H1 (cell line): ENCODE measurements at regions not wholly inside any gene's neighbourhood (a gene's known extent, or its start where the extent isn't known, plus 50 kb on each side); places are given as distances from the start of the nearest gene placed in this dataset.

ENCODE experiments used
- CTCF ChIA-PET: fragments of 300-600 bp; sonication (Branson Sonifier 250); formaldehyde crosslinking; loops from one replicate; lab custom pipeline; 2021; ENCODE audit not compliant: partially characterized antibody; lab: Charles Lee
- POLR2A ChIA-PET: fragments of 300-600 bp; sonication (Branson Sonifier 250); formaldehyde crosslinking; loops from one replicate; lab custom pipeline; 2021; ENCODE audit warnings: inconsistent platforms; ENCODE audit not compliant: partially characterized antibody; lab: Charles Lee
- DNase-seq, 2 experiments: peaks; one replicate each; pipeline versions ENCODE4 v3.0.0 to v3.0.0-alpha.2; 2010 to 2022; ENCODE audit warnings: low spot score in 2 of 2, low read depth in 1 of 2, mixed read lengths in 1 of 2
- FAIRE-seq: peaks from 2 replicates; lab custom pipeline; 2011; peaks lifted over from hg19 to GRCh38; lab: Jason Lieb, UNC
- H2AFZ ChIP-seq: 2 replicates; pipeline ENCODE4 v1.8.1; 2012; ENCODE audit warnings: low read length, inconsistent platforms
- H2AK5ac ChIP-seq: 2 replicates; pipeline ENCODE4 v1.6.1; 2013; ENCODE audit warnings: low read depth, low read length
- H2BK120ac ChIP-seq: replicated peaks from 2 replicates; pipeline ENCODE3; 2013; ENCODE audit warnings: low read depth, low read length, inconsistent platforms
- H2BK12ac ChIP-seq: 2 replicates; pipeline ENCODE4 v1.6.1; 2013; ENCODE audit warnings: low read depth, low read length
- H2BK15ac ChIP-seq: 2 replicates; pipeline ENCODE4 v1.6.1; 2013; ENCODE audit warnings: low read length
- H2BK20ac ChIP-seq: 2 replicates; pipeline ENCODE4 v1.6.1; 2013; ENCODE audit warnings: low read length
- H2BK5ac ChIP-seq: 2 replicates; pipeline ENCODE4 v1.6.1; 2013; ENCODE audit warnings: low read depth, low read length
- H3K14ac ChIP-seq: 2 replicates; pipeline ENCODE4 v1.6.1; 2013; ENCODE audit warnings: inconsistent platforms; ENCODE audit not compliant: insufficient read length
- H3K18ac ChIP-seq: 2 replicates; pipeline ENCODE4 v1.6.1; 2013; ENCODE audit warnings: low read length; ENCODE audit errors: extremely low read depth
- H3K23ac ChIP-seq: 2 replicates; pipeline ENCODE4 v1.6.1; 2013; ENCODE audit warnings: inconsistent platforms; ENCODE audit not compliant: insufficient read length
- H3K23me2 ChIP-seq: 2 replicates; pipeline ENCODE4 v1.6.1; 2013; ENCODE audit warnings: low read depth, low read length
- H3K27ac ChIP-seq: 2 replicates; pipeline ENCODE4 v1.6.1; 2011; ENCODE audit warnings: low read depth, low read length, inconsistent platforms
- H3K27me3 ChIP-seq, 4 experiments: replicated peaks in 1 of 4; 1 replicate in 1 of 4; 2 replicates in 3 of 4; pipeline versions ENCODE4 v1.6.1 to v1.8.1; 2011 to 2013; ENCODE audit warnings: low read length in 3 of 4, mild to moderate bottlenecking in 3 of 4, inconsistent platforms in 2 of 4, mixed read lengths in 2 of 4, moderate library complexity in 1 of 4; ENCODE audit not compliant: control insufficient read depth in 3 of 4, insufficient read depth in 3 of 4; ENCODE audit errors: extremely low read depth in 1 of 4
- H3K36me3 ChIP-seq, 4 experiments: 2 replicates each; pipeline versions ENCODE4 v1.6.1 to v1.8.1; 2011 to 2013; ENCODE audit warnings: mild to moderate bottlenecking in 4 of 4, low read length in 3 of 4, moderate library complexity in 2 of 4, control low read depth in 1 of 4, inconsistent platforms in 1 of 4; ENCODE audit not compliant: insufficient read depth in 4 of 4, control insufficient read depth in 2 of 4
- H3K4ac ChIP-seq: replicated peaks from 2 replicates; pipeline ENCODE3; 2013; ENCODE audit warnings: low read length, low read depth, mixed read lengths, inconsistent platforms; ENCODE audit not compliant: insufficient read length
- H3K4me1 ChIP-seq, 4 experiments: replicated peaks in 1 of 4; 1 replicate in 1 of 4; 2 replicates in 3 of 4; pipeline versions ENCODE4 v1.6.1 to v1.8.1; 2011 to 2013; ENCODE audit warnings: low read length in 3 of 4, inconsistent platforms in 2 of 4, mixed read lengths in 1 of 4; ENCODE audit not compliant: insufficient read depth in 4 of 4, control insufficient read depth in 3 of 4
- H3K4me2 ChIP-seq, 2 experiments: 2 replicates each; pipeline versions ENCODE4 v1.6.1 to v1.8.1; 2011 to 2013; ENCODE audit warnings: low read depth in 2 of 2, low read length in 2 of 2, control low read depth in 1 of 2, inconsistent platforms in 1 of 2, mild to moderate bottlenecking in 1 of 2; ENCODE audit not compliant: insufficient read depth in 1 of 2
- H3K4me3 ChIP-seq, 4 experiments: fragments of 200-600, 300-600 bp in 1 of 4; sonication (generic), shearing (Covaris generic), sonication (Bioruptor Twin) in 1 of 4; 2 replicates each; pipeline versions ENCODE4 v1.5.1 to v1.8.1; 2011 to 2016; ENCODE audit warnings: low read length in 4 of 4, low read depth in 3 of 4, control low read depth in 2 of 4, inconsistent platforms in 2 of 4, mild to moderate bottlenecking in 2 of 4, mixed read lengths in 1 of 4, moderate library complexity in 1 of 4; ENCODE audit not compliant: insufficient read depth in 2 of 4; ENCODE audit errors: extremely low read depth in 1 of 4
- H3K56ac ChIP-seq: replicated peaks from 2 replicates; pipeline ENCODE3; 2013; ENCODE audit warnings: low read depth, mild to moderate bottlenecking, mixed read lengths, low read length, inconsistent platforms; ENCODE audit not compliant: insufficient read length
- H3K79me1 ChIP-seq: 2 replicates; pipeline ENCODE4 v1.6.1; 2013; ENCODE audit warnings: low read depth, low read length, control low read depth
- H3K79me2 ChIP-seq, 2 experiments: 2 replicates each; pipeline versions ENCODE4 v1.6.1 to v1.8.1; 2012 to 2013; ENCODE audit warnings: low read length in 2 of 2, mild to moderate bottlenecking in 2 of 2, inconsistent platforms in 1 of 2; ENCODE audit not compliant: insufficient read depth in 2 of 2, control insufficient read depth in 1 of 2
- H3K9ac ChIP-seq, 4 experiments: replicated peaks in 1 of 4; 1 replicate in 1 of 4; 2 replicates in 3 of 4; pipeline versions ENCODE4 v1.6.1 to v1.8.1; 2011 to 2013; ENCODE audit warnings: low read depth in 3 of 4, low read length in 3 of 4, control low read depth in 2 of 4, mild to moderate bottlenecking in 2 of 4, moderate library complexity in 2 of 4, inconsistent platforms in 1 of 4; ENCODE audit errors: extremely low read depth in 1 of 4
- H3K9me3 ChIP-seq, 2 experiments: 2 replicates each; pipeline versions ENCODE4 v1.6.1 to v1.8.1; 2012 to 2013; ENCODE audit warnings: mild to moderate bottlenecking in 2 of 2, moderate library complexity in 2 of 2, control low read depth in 1 of 2, inconsistent platforms in 1 of 2, low read depth in 1 of 2, low read length in 1 of 2, mixed read lengths in 1 of 2; ENCODE audit not compliant: insufficient read depth in 2 of 2
- H4K20me1 ChIP-seq, 2 experiments: replicated peaks in 1 of 2; 2 replicates each; pipeline versions ENCODE3 to v1.8.1; 2011 to 2013; ENCODE audit warnings: inconsistent platforms in 2 of 2, low read length in 2 of 2, mild to moderate bottlenecking in 1 of 2; ENCODE audit not compliant: insufficient read depth in 2 of 2, control insufficient read depth in 1 of 2
- H4K5ac ChIP-seq: 2 replicates; pipeline ENCODE4 v1.6.1; 2013; ENCODE audit warnings: low read length, low read depth, mixed read lengths, inconsistent platforms; ENCODE audit not compliant: insufficient read length
- H4K8ac ChIP-seq: 2 replicates; pipeline ENCODE4 v1.8.0; 2013; ENCODE audit warnings: mild to moderate bottlenecking, moderate library complexity, low read length, inconsistent platforms; ENCODE audit not compliant: insufficient read depth; ENCODE audit errors: extremely low read depth
- H4K91ac ChIP-seq: replicated peaks from 2 replicates; pipeline ENCODE3; 2013; ENCODE audit warnings: low read length, mixed read lengths, inconsistent platforms; ENCODE audit not compliant: insufficient read length
- FOSL1 ChIP-seq: IDR thresholded peaks from 2 replicates; pipeline ENCODE4 v1.6.1; 2011; ENCODE audit warnings: mild to moderate bottlenecking, low read depth, low read length, moderate library complexity; ENCODE audit not compliant: insufficient read depth
- KDM1A ChIP-seq: fragments of 200-600, 300-600 bp; sonication (generic); IDR thresholded peaks from 2 replicates; pipeline ENCODE4 v1.7.1; 2016; ENCODE audit warnings: mild to moderate bottlenecking, low read length, borderline replicate concordance
- MAFK ChIP-seq: IDR thresholded peaks from 2 replicates; pipeline ENCODE4 v1.6.1; 2012; ENCODE audit warnings: low read depth, mild to moderate bottlenecking, improper control_type of control experiment, low read length
- SUZ12 ChIP-seq: fragments of 200-600 bp; sonication (generic); IDR thresholded peaks from 2 replicates; pipeline ENCODE4 v1.6.1; 2012; ENCODE audit warnings: mild to moderate bottlenecking, inconsistent platforms, low read length, moderate library complexity, mixed read lengths
- ZNF274 ChIP-seq: IDR thresholded peaks from 2 replicates; pipeline ENCODE4 v1.7.0; 2012; ENCODE audit warnings: low read length, borderline replicate concordance; ENCODE audit errors: extremely low read depth
- TF ChIP-seq, protein P1 (sequence below): IDR thresholded peaks from 2 replicates; pipeline ENCODE4 v1.6.1; 2012; ENCODE audit warnings: inconsistent platforms

GRCh38 chr1:189510827-189511226 is 966.8 kb downstream of the BRINP3 start:
- Histone ChIP-seq H3K79me1 (no peaks in the 10 kb centered on the region), H3K23ac (no peak overlapping the region), H3K4me3 (no peak overlapping the region), H3K79me2 (no peaks in the 10 kb centered on the region), H3K23me2 (no peaks in the 10 kb centered on the region), H2BK120ac (no peak overlapping the region), H3K9ac (no peak overlapping the region), H2BK5ac (no peak overlapping the region), H4K20me1 (no peaks in the 10 kb centered on the region), H2AK5ac (no peak overlapping the region), H3K9me3 (no peaks in the 10 kb centered on the region), H3K36me3 (no peaks in the 10 kb centered on the region), H4K5ac (no peak overlapping the region), H3K18ac (no peak overlapping the region), H4K8ac (no peak overlapping the region), H3K4ac (no peak overlapping the region), H3K27me3 (no peaks in the 10 kb centered on the region), H2BK12ac (no peak overlapping the region), H4K91ac (no peak overlapping the region), H3K27ac (no peak overlapping the region), H3K56ac (no peak overlapping the region), H3K14ac (no peak overlapping the region), H2BK15ac (no peak overlapping the region), H2AFZ (no peak overlapping the region), H3K4me2 (no peak overlapping the region), H2BK20ac (no peak overlapping the region), H3K4me1 (0 out of 7 replicates have a peak, but pooled peaks cover 0 to 2% (median 0%) of the 10 kb centered on the region in 4 experiments)
- DNase-seq, result no peak
- FAIRE-seq, result no peak
- ChIA-PET POLR2A (no interaction called here), CTCF (no interaction called here)
- no peak for TF ChIP-seq SUZ12
- TF ChIP-seq FOSL1, result no peak
- no peak for TF ChIP-seq MAFK
- TF ChIP-seq, protein P1, sequence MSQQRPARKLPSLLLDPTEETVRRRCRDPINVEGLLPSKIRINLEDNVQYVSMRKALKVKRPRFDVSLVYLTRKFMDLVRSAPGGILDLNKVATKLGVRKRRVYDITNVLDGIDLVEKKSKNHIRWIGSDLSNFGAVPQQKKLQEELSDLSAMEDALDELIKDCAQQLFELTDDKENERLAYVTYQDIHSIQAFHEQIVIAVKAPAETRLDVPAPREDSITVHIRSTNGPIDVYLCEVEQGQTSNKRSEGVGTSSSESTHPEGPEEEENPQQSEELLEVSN, result no peak
- no peak for TF ChIP-seq KDM1A
- no peak for TF ChIP-seq ZNF274
